CD4-positive, alpha-beta T cell treated with Interferon gamma for 1 hour (primary cell): ENCODE measurements at regions not wholly inside any gene's neighbourhood (a gene's known extent, or its start where the extent isn't known, plus 50 kb on each side); places are given as distances from the start of the nearest gene placed in this dataset.

Experiments used
- DNase-seq: peaks from one replicate; pipeline ENCODE4 v3.0.0-alpha.2; 2020

DNA sequence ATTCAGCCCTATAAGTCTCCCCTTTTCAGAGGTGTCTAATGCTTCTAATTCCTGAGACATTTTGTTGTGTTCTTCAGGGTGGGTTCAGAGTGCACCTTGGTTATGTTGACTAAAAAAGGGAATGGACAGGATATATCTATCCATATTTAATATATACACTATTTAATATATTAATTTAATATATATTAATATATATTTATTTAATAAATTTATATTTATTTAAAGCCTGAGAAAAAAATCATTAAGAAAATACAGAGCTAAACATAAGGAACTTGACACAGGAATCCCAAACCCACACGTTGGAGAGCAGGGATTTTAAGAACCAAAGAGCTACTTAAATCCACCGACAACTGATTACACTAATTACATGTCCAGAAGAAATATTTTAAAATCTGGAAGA is 674.2 kb upstream of the KIRREL3 start:
- no peak for DNase-seq

DNA sequence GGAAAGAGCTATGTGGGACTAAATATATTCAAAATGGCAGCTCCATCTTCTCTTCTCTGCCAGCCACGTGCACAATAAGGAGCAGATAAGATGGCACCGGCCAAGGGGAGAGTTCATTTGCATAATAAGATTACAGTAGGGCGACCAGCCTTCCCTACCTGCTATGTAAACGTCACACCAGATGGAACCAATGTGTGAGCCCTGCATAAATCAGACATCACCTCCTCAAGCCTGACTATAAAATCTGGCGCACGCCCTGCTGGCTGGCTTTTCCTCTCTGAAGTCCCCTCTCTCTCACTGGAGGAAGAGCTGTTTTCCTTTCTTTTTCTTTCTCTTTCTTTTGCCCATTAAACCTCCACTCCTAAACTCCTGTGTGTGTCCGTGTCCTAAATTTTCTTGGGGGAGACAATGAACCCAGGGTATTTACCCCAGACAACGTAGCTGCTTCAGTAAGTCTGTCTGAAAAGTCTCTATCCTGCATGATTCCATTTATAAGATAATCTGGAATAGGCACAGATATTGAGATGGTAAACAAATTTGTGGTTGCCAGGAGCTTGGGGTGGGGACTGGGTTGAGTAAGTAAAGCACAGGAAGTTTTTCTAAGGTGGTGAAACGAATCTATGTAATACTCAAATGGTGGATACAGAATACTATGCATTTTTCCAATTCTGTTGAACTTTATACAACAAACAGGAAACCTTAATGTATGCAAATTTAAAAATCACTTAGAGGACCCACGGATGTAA is 670.0 kb upstream of the KIRREL3 start:
- DNase-seq, result no peak

DNA sequence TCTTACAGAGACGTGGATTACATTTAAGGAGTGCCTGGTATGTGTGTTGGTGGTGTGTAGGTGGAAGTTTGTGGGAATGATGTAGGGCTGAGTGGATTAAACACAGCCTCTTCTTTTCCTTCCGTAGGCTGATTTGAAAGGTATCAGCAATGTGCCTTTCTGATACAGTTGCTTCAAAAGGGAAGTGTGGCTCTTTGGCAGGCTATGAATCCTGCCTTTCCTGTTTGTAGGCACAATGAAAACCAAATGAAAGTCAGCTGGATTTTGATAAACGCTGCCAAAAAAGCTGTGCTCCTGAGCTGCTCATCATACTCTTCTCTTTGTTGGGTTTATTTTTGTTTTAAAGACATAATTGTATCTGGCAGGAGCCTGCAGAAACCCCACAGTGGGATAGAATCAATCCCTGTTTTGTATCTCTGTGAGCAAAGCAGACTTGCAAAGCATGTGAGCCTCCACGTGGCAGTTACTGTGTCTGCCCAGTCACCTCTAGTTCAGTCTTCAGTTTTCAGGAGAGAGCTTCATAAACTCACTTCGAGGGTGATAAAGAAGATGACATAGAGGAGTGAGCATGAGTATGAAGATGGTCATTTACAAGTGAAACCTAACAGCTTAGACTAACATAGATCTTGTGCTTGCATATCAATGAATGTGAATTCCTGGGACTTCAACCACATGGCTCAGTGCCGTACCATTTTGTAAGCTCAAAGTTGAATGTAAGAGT is 655.7 kb upstream of the KIRREL3 start:
- no peak for DNase-seq

DNA sequence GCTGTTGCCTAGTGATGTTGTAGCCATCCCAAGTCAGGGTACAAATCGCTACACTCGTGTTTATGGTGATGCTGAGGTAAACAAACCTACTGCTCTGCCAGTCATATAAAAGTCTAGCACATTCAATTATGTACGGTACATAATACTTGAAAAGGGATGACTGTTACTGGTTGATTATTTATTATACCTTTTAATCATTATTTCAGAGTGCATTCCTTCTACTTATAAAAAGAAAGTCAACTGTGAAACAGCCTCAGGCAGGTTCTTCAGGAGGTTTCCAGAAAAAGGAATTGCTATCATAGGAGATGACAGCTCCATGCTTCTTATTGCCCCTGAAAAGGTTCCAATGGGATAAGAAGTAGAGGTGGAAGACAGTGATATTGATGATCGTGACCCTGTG is 652.5 kb upstream of the KIRREL3 start:
- DNase-seq, result no peak

DNA sequence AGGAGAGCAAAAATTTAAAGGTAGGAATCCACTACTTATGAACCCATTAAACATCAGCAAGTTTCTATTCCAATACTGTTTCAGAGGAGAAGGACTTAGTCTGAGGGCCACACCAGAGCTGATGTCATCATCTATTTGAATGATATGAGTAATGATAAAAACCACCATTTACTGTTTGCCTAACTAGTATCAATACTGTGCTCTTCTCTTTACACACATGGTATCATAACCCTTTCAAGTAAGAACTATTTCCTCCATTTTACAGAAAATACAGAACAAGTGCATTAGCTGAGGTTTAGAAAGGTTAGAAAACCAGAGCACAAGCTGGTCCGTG is 651.3 kb upstream of the KIRREL3 start:
- no peak for DNase-seq

DNA sequence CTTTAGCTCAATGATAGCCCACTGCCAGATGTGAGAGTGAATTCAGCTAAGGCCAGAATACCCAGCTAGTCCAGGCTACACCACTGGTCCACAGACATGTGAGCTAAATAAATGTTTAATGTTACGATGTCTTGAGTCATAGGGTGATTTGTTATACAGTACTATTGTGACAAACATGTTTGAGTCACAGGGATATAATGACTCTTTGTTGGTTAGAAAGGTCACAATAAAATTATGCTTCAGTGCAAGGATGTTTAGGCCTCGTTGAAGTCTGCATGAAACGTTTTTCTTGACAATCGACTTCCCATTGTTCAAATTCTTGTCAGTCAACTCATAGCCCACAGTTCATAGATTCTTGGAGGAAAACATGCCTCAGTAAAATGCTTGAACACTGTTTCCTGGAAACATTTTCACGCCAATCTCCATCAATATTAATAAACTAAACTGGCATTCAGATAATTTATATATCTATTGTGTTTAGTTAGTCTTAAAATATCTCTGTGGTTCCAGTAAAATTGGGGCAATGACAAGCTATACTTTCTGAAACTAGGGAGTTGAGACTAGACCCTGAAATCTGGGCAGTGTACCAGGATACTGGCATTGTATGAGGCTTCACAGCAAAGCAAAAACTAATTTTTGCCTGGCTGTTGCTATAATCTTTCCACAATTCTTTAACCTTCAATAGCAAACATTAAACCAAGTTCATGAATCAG is 650.8 kb upstream of the KIRREL3 start:
- no peak for DNase-seq

DNA sequence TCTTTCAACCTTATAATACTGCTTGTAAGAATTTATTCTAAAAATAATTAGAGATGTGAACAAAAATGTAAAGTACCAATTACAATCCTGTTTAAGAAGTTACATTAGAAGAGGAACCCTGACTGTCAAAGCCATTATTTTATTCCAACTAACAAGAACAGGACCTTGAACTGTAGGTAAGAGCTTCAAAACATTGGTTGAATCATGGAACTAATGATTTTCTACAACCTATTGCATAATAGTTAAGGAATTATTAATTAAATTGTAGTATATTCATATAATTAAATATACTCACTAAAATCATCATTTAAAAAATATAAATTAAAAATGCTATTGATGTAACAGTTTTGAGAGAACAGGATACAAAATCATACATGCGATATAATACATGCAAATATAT is 649.4 kb upstream of the KIRREL3 start:
- DNase-seq, result no peak

DNA sequence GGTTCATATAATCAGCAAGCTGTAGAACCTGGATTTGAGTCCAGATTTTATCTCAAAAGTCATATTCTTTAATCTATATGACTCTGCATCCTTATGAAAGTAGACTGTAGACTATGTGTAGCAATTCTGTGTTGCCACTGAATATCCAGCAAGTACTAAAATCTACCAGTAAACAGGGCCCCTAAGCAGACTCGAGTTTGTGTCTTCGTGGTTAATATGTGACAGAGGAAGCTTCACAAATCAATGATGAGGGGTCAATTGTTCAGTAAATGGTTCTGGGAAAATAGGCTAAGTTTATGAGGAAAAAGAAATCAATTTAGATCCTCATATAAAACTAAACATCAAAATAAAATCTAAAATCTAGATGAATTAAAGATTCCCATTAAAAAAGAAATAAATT is 648.5 kb upstream of the KIRREL3 start:
- no peak for DNase-seq

DNA sequence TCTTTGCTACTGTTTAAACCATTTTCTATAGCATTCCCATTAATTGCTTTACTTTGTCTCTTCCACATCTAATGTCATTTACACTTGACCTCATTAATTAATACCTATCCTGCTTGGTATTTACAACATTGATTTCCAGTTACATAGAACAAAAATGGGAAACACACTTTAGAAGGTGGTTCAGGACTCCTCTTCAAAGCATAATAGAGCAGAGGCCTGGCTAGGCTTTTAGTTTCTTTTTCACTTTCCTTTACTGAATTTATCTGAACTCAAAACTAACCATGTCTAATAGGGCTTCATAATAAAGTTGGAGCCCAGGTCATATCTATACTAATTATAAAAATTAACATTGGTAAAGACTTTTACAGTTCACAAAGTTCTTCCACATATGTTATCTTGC is 648.0 kb upstream of the KIRREL3 start:
- DNase-seq, result no peak

DNA sequence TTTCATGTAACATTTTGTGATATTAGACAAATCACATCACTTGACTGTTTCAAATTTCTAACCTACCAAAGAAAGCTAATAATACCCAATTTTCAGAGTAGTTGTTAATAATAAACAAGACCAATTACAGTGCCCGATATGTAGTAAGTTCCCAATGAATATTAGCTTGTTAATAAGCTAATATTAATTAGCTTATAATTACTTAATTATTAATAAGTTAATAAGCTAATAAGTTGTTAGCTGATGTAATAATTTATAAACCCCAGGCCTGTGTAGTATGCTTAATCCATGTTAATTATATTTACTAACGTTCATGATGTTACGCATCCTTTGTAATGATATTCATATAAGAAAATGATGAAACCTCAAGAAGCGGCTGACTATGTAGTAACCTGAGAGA is 643.8 kb upstream of the KIRREL3 start:
- no peak for DNase-seq

DNA sequence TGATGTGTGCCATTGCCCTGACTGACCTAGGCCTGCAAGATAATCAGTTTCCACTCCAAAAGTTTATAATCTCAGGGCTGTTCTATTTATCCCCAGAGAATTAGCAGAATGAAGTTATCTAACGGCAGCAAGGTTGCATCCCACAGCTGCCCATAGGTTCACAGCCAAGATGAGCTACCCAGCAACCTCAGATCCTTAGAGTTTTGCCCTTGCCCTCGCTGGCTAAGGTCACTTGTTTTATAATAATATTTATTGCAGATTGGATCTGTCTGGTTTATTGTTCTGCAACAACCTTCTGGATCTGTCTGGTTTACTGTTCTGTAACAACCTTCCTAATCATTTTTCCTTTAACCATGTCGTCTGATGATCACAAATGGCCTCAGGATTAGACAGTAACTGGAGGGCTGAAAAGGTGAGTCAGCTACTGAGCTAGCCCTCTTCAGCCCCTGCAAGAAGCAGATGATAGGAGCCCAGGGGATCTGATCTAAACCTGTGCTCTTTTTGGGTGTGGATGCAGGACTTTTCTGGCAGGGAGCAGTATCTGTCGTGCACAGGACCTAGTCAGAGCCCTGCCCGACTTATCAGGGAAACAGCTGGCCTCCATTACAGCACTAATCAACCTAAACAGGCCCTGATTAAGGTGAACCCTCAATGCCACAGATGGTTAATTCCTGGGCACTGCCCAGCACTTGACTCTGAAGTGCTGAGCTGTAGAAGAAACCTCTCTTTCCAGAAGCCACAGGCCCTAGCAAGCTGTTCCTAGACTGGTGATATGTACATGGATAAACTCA is 642.9 kb upstream of the KIRREL3 start:
- DNase-seq, result no peak

DNA sequence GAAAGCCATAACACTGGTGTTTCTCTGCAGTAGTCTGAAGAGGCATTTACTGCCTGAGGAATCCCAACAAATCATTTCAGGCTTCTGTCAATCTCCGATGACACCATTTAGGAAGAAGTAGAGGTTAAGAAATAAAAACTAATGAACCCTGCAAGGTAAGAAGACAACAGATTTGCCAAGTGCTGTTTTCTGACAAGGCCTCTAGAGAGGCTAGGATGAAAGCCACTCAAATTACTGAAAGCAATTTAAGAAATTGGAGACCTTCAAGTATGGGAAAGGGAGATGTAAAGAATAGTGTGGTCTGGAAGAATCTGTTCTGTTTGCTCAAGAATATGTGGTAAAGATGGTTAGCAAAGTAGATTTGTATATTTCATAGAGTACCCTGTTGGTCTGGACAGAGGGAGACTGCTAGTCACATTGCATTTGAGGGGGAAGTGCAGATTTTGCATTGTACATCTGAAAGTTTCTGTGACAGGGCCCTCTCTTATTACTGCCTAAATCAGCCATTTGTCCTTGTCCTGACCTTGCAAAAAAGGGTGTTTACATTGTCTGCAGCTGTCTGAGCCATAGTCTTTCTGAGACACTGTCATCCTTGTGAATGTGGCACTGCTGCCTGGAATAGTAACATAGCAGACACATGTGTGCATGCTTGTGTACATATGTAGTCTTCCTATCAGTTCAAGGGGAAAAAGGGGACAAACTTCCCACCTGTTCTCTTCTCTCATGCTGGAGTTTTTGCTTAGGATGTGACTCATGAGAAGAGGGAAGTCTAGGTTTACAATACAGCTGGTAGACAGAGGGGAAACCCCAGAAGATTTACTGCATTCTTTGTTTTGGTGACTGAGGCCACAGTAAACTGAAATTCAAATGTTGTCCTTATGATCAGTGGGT is 640.2 kb upstream of the KIRREL3 start:
- DNase-seq, result no peak

DNA sequence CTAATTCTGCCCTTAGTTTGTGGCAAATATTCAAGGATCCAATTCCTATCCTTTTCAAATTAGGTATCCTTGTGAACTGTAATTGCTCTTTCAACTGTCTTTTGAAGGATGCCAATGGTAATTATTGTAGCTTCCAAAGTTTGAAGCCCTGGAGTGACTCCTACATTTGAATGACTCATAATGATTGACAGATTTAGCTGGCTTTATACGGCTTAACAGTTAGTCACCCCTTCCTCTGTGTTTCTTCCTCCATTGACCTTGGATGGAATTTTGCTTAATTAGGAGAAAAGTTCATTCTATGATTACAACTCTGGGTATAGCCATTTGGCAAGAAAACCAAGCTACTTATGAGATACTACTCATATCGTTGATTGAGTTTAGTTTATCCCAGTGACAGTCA is 639.3 kb upstream of the KIRREL3 start:
- no peak for DNase-seq

DNA sequence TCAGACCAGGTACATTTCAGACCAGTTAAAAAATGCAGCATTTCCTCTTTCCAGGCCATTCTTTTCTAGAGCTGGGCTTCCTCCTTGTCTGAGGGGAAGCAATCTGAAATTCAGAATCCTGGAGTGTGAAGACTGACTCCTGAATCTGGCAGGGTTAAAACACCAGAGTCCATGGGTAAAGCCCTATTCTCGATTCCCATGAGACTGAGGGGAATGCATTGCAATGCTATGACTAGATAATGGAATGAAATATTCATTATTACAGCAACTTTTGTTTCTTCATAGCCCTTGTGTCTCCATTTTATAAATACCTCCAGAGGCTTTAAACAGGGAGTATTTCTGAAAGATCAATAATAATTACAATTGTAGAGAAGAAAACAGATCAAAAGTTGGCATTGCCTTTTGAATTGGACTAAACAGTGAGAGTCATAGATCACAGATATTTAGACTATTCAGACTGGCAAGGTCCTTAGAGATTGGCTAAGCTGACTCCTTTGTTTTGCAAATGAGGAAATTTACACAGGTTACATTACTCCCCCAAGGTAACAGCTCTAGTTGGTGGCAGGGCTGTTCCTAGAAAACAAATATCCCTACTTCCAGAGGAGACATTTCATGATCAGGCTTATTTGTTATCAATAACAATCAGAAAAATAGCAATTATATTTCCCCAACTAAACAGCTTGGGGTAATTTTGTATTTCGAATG is 632.6 kb upstream of the KIRREL3 start:
- no peak for DNase-seq

DNA sequence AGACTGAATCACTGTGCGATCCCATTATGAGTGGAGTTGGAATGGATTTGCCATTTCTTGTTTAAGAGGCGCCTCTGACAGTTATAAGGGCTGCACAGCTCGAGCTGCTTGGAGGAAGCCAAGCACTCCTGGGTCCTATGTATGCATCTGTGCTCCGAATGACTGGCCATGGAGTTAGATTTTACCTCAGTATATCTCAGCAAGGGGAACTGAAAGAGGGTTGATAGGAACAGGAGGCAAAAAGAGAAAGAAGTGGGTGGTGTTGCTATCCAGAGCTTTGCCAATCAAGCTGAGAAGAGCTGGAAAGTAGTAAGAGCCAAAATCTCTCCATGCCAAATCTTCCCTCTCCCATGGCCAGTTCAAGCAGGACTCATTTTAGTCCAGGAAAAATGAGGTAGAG is 632.0 kb upstream of the KIRREL3 start:
- DNase-seq, result no peak

DNA sequence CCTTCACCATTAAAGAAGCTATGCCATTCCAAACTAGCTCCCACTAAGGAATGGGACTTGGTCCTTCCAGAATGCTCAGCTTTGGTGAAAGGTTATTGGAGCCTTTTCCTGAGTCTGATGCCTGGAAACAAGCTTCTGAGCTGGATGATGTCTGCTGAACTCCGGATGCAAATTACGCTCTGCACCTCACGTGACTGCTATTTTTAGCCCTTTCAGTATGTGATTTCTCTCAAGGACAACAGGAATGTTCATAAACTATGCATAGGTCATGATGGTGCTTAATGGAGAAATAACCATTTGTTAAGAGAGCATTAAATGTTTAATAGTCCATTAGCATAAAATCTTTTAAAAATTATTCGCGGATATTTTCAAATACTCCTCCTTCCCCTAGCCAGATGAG is 631.4 kb upstream of the KIRREL3 start:
- no peak for DNase-seq

DNA sequence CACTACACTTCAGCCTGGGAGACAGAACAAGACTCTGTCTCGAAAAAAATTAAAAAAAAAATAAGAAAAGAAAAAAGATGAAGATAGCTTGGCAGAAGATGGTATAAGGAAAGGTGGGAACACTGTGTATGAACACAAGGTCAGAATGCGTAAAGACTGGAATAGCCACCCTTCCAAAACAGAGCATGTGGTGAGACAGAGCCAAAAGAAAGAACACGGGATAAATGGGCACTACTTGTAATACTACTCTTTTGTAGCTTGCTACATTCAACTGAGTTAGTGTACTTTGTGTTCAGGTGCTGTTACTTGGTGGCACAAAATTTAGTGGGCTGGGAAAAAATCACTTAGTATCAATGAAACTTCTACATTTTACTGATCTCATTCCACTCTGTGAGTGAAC is 628.6 kb upstream of the KIRREL3 start:
- no peak for DNase-seq

DNA sequence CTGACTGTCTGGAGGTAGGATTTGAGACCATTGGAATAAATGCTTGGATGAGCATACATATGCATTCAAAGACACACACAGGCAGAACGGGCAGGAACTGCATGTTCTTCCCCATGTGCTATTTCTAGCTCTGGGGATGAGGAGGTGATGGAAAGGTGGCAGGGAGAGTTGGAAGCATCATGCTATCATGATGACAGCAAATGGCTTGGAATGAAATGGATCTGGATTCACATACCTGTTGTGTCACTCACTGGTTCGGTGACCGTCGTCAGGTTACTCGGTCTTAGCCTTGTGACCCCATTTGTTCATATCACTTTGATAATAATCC is 627.9 kb upstream of the KIRREL3 start:
- DNase-seq, result no peak

DNA sequence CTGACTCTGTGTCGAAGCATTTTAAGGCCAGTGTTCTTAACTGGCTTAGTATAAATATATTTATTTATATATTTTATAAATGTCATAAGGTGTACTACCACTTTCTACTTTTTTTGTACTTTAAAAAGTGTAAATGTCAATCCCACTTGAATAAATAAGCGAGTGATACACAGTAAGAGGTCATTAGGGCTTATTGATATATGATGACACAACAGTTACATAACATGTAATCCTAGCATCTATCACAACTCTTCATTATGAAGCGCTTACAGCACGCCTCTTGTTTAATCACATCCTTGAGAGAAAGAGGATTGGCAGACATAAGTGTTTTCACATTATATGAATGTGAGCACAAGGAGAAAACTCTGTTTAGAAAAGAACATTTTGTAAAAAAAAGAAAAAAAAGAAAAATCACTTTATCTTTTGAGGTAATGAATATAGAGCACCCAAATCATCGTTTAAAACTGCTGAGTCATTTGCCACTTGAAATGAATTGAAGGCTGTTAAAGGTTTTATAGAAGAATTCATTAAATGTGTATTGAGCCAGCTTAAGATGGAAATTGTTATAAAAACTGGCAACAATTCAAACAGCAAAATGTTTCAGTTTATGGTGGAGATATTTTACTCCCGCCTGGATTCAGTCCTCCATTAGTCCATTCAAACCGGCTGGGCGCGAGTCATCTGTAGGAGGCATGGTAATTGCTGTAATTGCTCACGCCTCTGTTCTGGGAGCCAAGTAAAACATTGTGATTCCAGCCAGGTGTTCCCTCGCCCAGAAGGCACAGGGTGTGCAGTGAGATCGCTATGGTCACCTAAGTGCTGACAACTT is 627.3 kb upstream of the KIRREL3 start:
- DNase-seq, result no peak

DNA sequence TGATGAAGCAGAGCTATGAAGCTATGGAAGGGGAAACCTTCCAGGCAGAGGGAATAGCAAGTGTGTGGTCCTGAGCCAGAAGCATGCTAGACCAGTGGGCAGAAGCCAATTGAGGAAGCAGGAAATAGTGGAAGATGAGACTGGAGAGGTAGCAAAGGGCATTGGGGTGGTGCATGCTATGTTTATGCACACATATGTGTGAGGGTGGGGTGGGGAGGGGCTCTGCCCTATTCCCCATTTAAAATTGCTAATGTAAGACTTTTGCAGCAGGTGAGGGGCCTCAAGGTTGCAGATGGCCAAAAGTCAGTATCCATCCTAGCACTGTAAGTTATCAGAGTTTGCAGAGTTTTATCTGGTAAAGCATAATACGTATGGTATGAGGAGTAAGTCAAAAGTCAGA is 626.6 kb upstream of the KIRREL3 start:
- DNase-seq, result no peak

DNA sequence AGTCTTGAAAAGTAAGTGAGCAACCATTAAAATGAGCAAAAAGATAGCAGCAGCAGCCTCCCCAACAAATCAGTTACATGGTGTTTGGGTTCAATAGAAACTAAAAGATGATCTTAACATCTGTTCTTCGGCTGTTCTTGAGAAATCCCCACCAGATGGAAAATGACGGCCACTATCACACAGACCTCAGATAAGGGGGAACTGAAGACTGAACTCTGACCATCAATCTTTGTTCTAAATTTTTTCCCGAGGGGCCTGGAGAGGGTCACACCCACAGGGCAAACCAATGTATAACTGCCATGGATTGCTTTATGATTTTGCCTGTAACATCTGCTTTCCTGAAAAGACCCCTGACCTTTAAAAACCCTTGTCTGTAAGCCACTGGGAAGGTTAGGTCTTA is 624.8 kb upstream of the KIRREL3 start:
- DNase-seq, result no peak
